SH-SY5Y (cell line): ENCODE measurements at regions not wholly inside any gene's neighbourhood (a gene's known extent, or its start where the extent isn't known, plus 50 kb on each side); places are given as distances from the start of the nearest gene placed in this dataset.

ENCODE experiments used
- GATA2 ChIP-seq: IDR thresholded peaks from 2 replicates; pipeline ENCODE4 v1.6.1; 2011; ENCODE audit warnings: mild to moderate bottlenecking, low read depth, low read length
- GATA3 ChIP-seq: IDR thresholded peaks from 2 replicates; pipeline ENCODE4 v1.6.1; 2011; ENCODE audit warnings: low read depth, mild to moderate bottlenecking, low read length, moderate library complexity

DNA sequence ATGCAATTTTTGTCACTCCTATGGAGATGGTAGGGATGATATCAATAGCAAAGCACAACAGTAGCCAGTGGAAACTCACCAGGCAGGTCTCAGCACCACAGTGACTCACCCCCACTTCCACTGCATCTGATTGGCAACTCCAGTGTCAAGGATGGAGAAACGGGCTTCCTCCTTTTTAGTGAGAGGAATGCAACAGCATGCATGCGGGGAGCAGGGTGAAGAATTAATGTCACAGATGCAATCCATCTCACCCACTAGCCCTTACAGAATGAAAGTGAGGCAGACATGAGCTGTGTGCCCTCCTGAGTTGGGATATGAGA, 467.0 kb upstream of the C16orf82 start:
- TF ChIP-seq GATA2: no peak
- TF ChIP-seq GATA3: no peak
